ENCODE measurements at regions not wholly inside any gene's neighbourhood (a gene's known extent, or its start where the extent isn't known, plus 50 kb on each side); places are given as distances from the start of the nearest gene placed in this dataset.

DNA sequence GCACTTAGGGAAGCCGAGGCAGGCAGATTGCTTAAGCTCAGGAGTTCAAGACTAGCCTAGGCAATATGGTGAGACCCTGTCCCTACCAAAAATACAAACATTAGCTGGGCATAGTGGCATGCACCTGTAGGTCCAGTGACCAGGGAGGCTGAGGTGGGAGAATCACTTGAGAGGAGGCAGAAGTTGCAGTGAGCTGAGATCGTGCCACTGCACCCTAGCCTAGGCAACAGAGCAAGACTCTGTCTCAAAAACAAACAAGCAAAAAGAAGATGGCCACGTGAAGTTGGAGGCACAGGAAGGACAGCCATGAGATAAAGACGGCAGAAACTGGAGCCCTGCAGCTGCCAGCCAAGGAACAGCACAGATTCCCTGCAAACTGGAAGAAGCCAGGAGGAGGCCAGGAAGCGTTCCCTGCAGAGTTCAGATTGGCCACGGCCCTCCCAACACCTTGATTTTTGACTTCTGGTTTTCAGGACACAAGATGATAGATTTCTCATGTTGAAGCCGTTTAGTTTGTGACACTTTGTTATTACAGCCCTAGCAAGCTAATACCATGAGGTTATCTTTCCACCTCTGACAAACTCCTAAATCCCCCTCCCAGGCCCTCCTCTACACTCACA lies 786.7 kb downstream of the UQCRFS1 start:
- no peak for DNase-seq

DNA sequence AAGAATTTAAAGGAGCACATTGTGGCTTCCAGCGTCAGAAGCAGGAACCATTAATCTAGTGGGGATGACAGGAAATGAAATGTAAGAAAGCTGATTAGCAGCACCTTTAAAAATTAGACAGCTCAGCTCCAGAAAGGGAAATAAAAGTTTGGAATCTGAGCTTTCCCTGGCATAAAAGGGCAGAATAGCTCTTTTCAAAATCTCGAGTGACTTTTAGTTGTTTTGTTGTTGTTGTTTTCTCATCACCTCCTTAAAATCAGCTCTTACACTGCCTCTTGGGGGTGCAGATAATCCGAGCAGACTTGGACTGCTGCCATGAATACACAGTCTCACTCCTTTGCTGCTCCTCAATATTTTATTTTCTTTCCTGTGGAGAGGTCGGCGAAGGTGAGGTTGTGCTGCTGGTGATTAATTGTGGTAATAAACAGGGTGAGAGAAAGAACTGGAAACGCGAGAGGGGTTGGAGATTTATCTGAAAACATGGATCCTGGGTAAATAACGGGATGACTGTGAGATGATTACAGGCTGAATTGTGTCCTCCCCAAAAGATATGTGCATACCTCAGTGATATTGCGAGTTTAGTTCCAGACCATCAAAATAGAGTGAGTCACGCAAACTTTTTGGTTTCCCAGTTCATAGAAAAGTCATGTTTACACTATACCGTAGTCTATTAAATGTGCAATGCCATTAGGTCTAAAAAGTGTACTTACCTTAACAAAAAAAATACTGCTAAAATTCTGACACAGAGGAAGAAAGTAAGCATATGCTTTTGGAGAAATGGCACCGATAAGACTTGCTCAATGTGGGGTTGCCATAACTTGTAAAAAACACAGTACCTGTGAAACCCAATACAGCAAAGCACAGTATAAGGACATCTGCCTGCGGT lies 787.7 kb downstream of the UQCRFS1 start:
- no peak for DNase-seq

GRCh38 chr19:28424662-28425045 lies 788.3 kb downstream of the UQCRFS1 start:
- no peak for DNase-seq

GRCh38 chr19:28424077-28424476 lies 788.9 kb downstream of the UQCRFS1 start:
- no peak for DNase-seq

- no peak for DNase-seq
Observed at GRCh38 chr19:28422791-28423650, 789.9 kb downstream of the UQCRFS1 start.

- no peak for DNase-seq
Observed at GRCh38 chr19:28422046-28422445, 790.9 kb downstream of the UQCRFS1 start.

DNA sequence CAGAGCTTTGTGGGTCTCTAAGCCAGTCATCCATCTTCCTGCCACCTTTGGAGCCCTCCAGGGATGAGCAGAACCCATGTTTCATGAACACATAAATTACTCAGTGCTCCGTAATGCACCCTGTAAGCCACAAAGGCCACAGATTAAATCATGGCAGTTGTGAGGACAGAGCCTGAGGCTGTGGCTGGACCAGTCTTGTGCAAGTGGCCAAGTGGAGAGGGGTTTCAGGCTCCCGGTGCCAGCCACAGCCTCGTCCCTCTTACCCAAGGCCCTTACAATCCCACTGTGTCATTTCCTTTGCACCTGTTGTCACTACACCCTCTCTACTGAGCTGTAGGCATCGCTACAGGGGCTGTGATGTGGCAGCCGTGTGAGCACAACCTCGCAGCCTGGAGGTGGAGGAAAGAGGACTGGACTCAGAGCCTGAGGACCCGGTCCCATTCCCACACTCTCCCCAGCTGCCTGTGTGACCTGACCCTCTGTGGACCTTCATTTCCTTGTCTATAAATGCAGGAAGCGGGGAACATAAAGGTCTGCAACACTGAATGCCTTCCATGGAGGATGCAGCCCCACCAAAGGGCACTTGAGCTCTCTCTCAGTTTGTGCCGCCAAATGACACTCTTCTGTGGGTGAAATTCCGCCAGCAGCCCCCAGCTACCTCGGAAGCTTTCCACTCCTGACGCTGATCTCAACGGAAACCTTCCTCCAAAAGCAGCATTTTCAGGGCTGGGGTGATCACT lies 792.0 kb downstream of the UQCRFS1 start:
- no peak for DNase-seq

GRCh38 chr19:28419312-28419711 lies 793.6 kb downstream of the UQCRFS1 start:
- DNase-seq: no peak

DNA sequence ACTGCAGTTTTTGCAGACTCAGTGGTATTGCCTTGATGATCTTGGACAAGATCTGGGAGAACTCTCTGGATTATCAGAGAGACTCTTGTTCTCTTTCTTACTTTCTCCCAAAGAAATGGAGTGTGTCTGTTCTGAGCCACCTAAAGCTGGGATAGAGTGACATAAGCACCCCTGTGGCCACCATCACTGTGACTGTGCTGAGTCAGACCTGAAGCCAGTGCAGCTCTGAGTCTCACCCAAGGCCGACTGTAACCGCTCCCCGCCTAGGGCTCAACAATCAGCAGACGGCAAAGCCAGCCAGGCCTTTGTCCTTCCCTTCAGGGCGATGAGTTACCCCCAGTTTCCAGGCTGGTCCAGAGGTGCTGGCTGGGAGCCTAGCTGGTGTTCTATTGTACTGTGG lies 795.6 kb downstream of the UQCRFS1 start:
- no peak for DNase-seq

- no peak for DNase-seq
Observed at GRCh38 chr19:28416245-28416644, 796.7 kb downstream of the UQCRFS1 start.

GRCh38 chr19:28414748-28415147 lies 798.2 kb downstream of the UQCRFS1 start:
- no peak for DNase-seq

- no peak for DNase-seq
Observed at GRCh38 chr19:28409859-28410258, 803.1 kb downstream of the UQCRFS1 start.

- DNase-seq: no peak
Observed at GRCh38 chr19:28406966-28407365, 806.0 kb downstream of the UQCRFS1 start.

- DNase-seq: no peak
Observed at GRCh38 chr19:28405346-28405742, 807.6 kb downstream of the UQCRFS1 start.

DNA sequence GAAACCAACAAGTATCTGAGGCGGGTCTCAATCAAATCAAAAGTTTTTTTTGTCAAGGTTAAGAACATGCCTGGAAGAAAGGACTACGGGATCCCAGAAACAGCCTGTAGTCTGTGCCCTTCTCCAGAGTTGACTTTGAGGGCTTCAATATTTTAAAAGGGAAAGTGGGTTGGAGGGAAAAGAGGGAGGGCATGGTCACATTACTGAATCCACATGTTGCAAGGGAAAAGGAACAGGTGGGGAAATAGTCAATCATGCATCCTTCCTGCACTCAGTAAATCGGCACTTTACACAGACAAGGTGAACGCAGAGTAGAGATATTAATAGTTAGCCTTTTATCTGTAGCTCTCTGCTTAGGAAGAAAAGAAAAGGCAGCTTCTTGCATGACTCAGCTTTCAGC lies 808.5 kb downstream of the UQCRFS1 start:
- DNase-seq: no peak

- DNase-seq: no peak
Observed at GRCh38 chr19:28403690-28404089, 809.3 kb downstream of the UQCRFS1 start.

GRCh38 chr19:28402701-28403290 lies 810.2 kb downstream of the UQCRFS1 start:
- no peak for DNase-seq

DNA sequence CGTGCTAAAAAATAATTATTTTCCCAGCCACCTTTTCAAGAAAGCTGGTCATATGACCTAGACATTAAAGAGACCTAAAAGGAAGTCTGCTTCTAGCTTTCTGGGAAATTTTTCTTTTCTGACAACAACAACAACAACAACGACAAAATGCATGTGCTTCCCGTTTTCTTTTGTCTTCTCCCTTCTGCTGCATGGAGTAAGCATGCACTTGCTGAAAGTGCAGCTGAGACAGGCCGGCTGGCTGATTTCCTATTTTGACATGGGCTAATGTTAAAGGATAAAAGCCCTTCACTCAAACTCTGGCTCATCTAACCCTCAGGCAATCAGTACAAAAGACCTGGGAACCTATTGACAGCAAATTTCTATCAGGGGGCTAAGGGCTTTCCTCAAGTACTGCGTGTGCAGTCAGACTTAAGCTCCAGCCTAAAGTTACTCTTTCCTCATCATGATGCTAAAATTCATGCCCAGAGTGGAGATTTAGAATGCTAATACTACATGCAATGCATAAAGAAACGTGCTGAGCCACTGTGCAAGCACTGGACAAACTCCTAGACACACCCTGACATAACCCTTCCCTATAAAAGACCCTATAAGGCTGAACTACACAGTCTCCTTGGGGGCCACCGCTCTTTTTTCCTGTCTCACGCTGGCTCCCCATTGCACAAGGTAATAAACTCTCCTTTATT lies 811.1 kb downstream of the UQCRFS1 start:
- DNase-seq: no peak

DNA sequence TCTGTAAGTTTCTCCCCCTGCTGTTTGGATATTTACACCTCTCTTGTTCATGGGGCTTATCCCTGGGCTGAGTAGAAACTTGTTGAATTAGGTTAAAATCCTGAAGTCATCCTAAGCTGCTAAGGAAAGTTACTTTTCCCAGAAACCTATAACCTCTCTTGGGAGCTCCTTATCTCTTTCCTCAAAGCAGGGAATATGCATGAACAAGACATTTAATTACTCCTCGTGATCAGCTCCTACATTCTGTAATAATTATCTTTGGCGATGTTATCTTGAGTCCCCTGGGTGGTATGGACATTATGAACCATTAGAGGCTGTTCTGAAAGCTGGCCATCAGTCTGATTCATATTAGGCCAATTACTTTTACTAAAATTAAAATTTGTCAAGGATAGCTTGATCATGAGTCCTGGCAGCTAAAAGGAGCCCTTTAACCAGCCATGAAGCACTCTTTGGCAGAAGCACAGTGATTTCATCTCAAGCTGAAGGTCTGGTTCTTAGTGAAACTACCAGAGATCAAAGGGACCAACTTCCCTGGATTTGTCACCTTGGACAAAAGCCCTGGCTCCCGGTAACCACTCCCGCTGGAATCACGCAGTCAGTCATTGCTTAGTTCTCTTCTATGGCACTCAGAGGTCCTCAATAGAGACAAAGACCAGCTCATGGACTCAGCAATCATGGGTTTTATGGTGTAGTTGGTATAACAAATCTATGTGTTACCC lies 811.8 kb downstream of the UQCRFS1 start:
- no peak for DNase-seq

GRCh38 chr19:28399187-28399586 lies 813.8 kb downstream of the UQCRFS1 start:
- no peak for DNase-seq

DNA sequence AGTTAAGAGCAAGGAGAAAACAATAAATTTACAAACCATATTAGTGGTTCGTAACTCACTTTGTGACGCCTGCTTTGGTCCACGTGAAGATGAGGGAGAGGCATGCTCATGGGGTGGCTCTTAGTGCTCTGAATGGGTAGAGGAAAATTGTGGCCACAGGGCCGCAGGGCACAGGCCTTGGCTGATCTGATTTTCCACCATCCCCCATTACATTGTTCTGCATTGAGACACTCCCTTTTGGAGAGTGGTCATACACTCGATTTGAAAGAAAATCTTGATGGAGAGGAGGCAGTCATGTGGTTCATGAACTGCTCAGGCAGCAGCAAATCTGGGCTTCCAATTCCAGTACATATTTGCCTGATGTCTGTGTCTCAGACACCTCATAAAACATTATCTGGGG lies 815.2 kb downstream of the UQCRFS1 start:
- DNase-seq: no peak
